Natural killer cell (primary cell): ENCODE measurements at regions not wholly inside any gene's neighbourhood (a gene's known extent, or its start where the extent isn't known, plus 50 kb on each side); places are given as distances from the start of the nearest gene placed in this dataset.

Experiments
- ATAC-seq, 3 donors: fragments of 150-1000 bp in 2 of 3; fragments of 200-7000 bp in 1 of 3; cut with Tn5 transposase; 1 replicate in 1 of 3; 2 replicates in 2 of 3; pipeline ENCODE4 v1.10.0; 2021; ENCODE audit warnings: mild to moderate bottlenecking in 2 of 3, moderate library complexity in 2 of 3
- DNase-seq, 2 donors: peaks; one replicate each; pipeline versions ENCODE4 v3.0.0 to v3.0.0-alpha.2; 2013 to 2021; ENCODE audit warnings: mixed read lengths in 1 of 2
- H3K27ac ChIP-seq: one replicate; pipeline ENCODE4 v1.5.1; 2013; ENCODE audit warnings: mild to moderate bottlenecking, low read length
- H3K27me3 ChIP-seq: one replicate; pipeline ENCODE4 v1.6.1; 2013; ENCODE audit warnings: low read length; ENCODE audit not compliant: control insufficient read depth, insufficient read depth
- H3K36me3 ChIP-seq: one replicate; pipeline ENCODE4 v1.6.1; 2013; ENCODE audit warnings: low read length; ENCODE audit not compliant: control insufficient read depth, insufficient read depth
- H3K4me1 ChIP-seq: one replicate; pipeline ENCODE4 v1.6.1; 2013; ENCODE audit warnings: low read length; ENCODE audit not compliant: control insufficient read depth, insufficient read depth
- H3K4me3 ChIP-seq: one replicate; pipeline ENCODE4 v1.5.1; 2013; ENCODE audit warnings: low read length
- H3K9me3 ChIP-seq: one replicate; pipeline ENCODE4 v1.6.1; 2013; ENCODE audit warnings: low read length; ENCODE audit not compliant: control insufficient read depth, insufficient read depth
- H3K27ac Mint-ChIP-seq, 2 donors: one replicate each; pipeline ENCODE4 v1.8.0; 2022; ENCODE audit warnings: mild to moderate bottlenecking in 2 of 2, mixed read lengths in 2 of 2, moderate library complexity in 1 of 2
- H3K27me3 Mint-ChIP-seq, 2 donors: one replicate each; pipeline ENCODE4 v1.8.0; 2022; ENCODE audit warnings: low read depth in 2 of 2, mixed read lengths in 2 of 2
- H3K36me3 Mint-ChIP-seq: one replicate; pipeline ENCODE4 v1.8.0; 2022; ENCODE audit warnings: mixed read lengths
- H3K4me1 Mint-ChIP-seq, 2 donors: one replicate each; pipeline ENCODE4 v1.8.0; 2022; ENCODE audit warnings: mixed read lengths in 2 of 2
- H3K4me3 Mint-ChIP-seq: one replicate; pipeline ENCODE4 v1.8.0; 2022; ENCODE audit warnings: mild to moderate bottlenecking, moderate library complexity, mixed read lengths
- H3K9me3 Mint-ChIP-seq, 2 donors: one replicate each; pipeline ENCODE4 v1.8.0; 2022; ENCODE audit warnings: mixed read lengths in 2 of 2
- CTCF ChIP-seq: fragments of 200-600 bp; IDR thresholded peaks from one replicate; pipeline ENCODE4 v1.8.0; 2022; ENCODE audit warnings: antibody characterized with exemption
- WGBS: methylation state at CpG from one replicate; pipeline ENCODE4 v1.1.7; 2013; ENCODE audit warnings: missing lambda C conversion rate; ENCODE audit not compliant: insufficient coverage; 5-methylcytosine and 5-hydroxymethylcytosine counted together
- intact Hi-C: fragments of 100-400 bp; cut with micrococcal nuclease; formaldehyde crosslinking; loops from one replicate; pipeline ENCODE4 v1.14.2; 2022

- H3K36me3 Mint-ChIP-seq: no peaks in the 10 kb centered on the region
- Histone ChIP-seq H3K27ac (no peak overlapping the region), H3K4me1 (no peaks in the 10 kb centered on the region), H3K9me3 (no peaks in the 10 kb centered on the region), H3K27me3 (no peaks in the 10 kb centered on the region), H3K4me3 (no peak overlapping the region), H3K36me3 (no peaks in the 10 kb centered on the region)
- no peak overlapping the region for H3K27ac Mint-ChIP-seq
- peaks cover 2 to 4% of the 10 kb centered on the region in 2 donors for H3K9me3 Mint-ChIP-seq
- no peak overlapping the region for H3K4me3 Mint-ChIP-seq
- ATAC-seq (no peak), DNase-seq (no peak)
- no peaks in the 10 kb centered on the region for H3K27me3 Mint-ChIP-seq
- intact Hi-C loops: no loop called here
- H3K4me1 Mint-ChIP-seq: no peaks in the 10 kb centered on the region
- 88% methylated on average over 6 of the region's 6 CpGs for WGBS
- TF ChIP-seq CTCF: no peak
Measured at GRCh38 chr5:38070304-38070950, 187.9 kb upstream of the EGFLAM start.

GRCh38 chr5:38069360-38069759 is 189.0 kb upstream of the EGFLAM start:
- H3K9me3 ChIP-seq: no peaks in the 10 kb centered on the region
- ATAC-seq (no peak), DNase-seq (no peak)
- H3K4me3 Mint-ChIP-seq: no peak overlapping the region
- H3K4me3 ChIP-seq: no peak overlapping the region
- no peak overlapping the region for H3K27ac Mint-ChIP-seq
- no peak overlapping the region for H3K27ac ChIP-seq
- no peaks in the 10 kb centered on the region for H3K36me3 ChIP-seq
- no peaks in the 10 kb centered on the region for H3K4me1 Mint-ChIP-seq
- TF ChIP-seq CTCF: no peak
- H3K27me3 Mint-ChIP-seq: no peaks in the 10 kb centered on the region
- intact Hi-C loops: no loop called here
- no peaks in the 10 kb centered on the region for H3K4me1 ChIP-seq
- H3K27me3 ChIP-seq: no peaks in the 10 kb centered on the region
- peaks cover 2 to 7% of the 10 kb centered on the region in 2 donors for H3K9me3 Mint-ChIP-seq
- 96% methylated on average over 3 of the region's 3 CpGs for WGBS
- H3K36me3 Mint-ChIP-seq: no peaks in the 10 kb centered on the region

- intact Hi-C loops: no loop called here
- Mint-ChIP-seq H3K4me3 (no peak overlapping the region), H3K27me3 (no peaks in the 10 kb centered on the region), H3K27ac (no peak overlapping the region), H3K9me3 (peaks cover 6 to 11% of the 10 kb centered on the region in 2 donors), H3K4me1 (no peaks in the 10 kb centered on the region), H3K36me3 (no peaks in the 10 kb centered on the region)
- no peaks in the 10 kb centered on the region for H3K4me1 ChIP-seq
- 96% methylated on average over 2 of the region's 2 CpGs for WGBS
- no peak overlapping the region for H3K27ac ChIP-seq
- H3K4me3 ChIP-seq: no peak overlapping the region
- ATAC-seq (no peak), DNase-seq (no peak)
- H3K9me3 ChIP-seq: no peaks in the 10 kb centered on the region
- TF ChIP-seq CTCF: no peak
- H3K36me3 ChIP-seq: no peaks in the 10 kb centered on the region
- H3K27me3 ChIP-seq: no peaks in the 10 kb centered on the region
Measured at GRCh38 chr5:38060354-38060753, 198.0 kb upstream of the EGFLAM start.

- Mint-ChIP-seq H3K4me3 (no peak overlapping the region), H3K27ac (no peak overlapping the region), H3K27me3 (no peaks in the 10 kb centered on the region), H3K4me1 (no peaks in the 10 kb centered on the region), H3K36me3 (no peaks in the 10 kb centered on the region), H3K9me3 (peaks cover 6 to 11% of the 10 kb centered on the region in 2 donors)
- Histone ChIP-seq H3K4me1 (no peaks in the 10 kb centered on the region), H3K27me3 (no peaks in the 10 kb centered on the region), H3K36me3 (no peaks in the 10 kb centered on the region), H3K4me3 (no peak overlapping the region), H3K9me3 (no peaks in the 10 kb centered on the region), H3K27ac (no peak overlapping the region)
- 94% methylated on average over 4 of the region's 6 CpGs for WGBS
- intact Hi-C loops: no loop called here
- DNase-seq (no peak), ATAC-seq (no peak)
- no peak for TF ChIP-seq CTCF
Measured at GRCh38 chr5:38059876-38060275, 198.5 kb upstream of the EGFLAM start.
